A549 (cell line): ENCODE measurements at regions not wholly inside any gene's neighbourhood (a gene's known extent, or its start where the extent isn't known, plus 50 kb on each side); places are given as distances from the start of the nearest gene placed in this dataset.
"Not testable (repeated sequence)": the region's sequence is repeated elsewhere in the genome, so short reads cannot be mapped to it uniquely, and the experiment has no call there.

Experiments used
- ESRRA ChIP-seq: fragments of 150-350 bp; IDR thresholded peaks from 2 replicates; pipeline ENCODE4 v1.6.1; 2014; ENCODE audit warnings: mild to moderate bottlenecking, low read length, borderline replicate concordance
- MAX ChIP-seq: IDR thresholded peaks from 2 replicates; pipeline ENCODE4 v1.6.1; 2012

DNA sequence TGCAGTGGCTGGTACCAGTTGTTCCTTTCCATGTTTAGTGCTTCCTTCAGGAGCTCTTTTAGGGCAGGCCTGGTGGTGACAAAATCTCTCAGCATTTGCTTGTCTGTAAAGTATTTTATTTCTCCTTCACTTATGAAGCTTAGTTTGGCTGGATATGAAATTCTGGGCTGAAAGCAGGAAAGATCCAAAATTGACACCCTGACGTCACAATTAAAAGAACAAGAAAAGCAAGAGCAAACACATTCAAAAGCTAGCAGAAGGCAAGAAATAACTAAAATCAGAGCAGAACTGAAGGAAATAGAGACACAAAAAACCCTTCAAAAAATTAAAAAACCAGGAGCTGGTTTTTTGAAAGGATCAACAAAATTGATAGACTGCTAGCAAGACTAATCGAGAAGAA is 382.4 kb upstream of the PTCHD4 start:
- TF ChIP-seq MAX, ESRRA: not testable (repeated sequence)
